ENCODE measurements at regions not wholly inside any gene's neighbourhood (a gene's known extent, or its start where the extent isn't known, plus 50 kb on each side); places are given as distances from the start of the nearest gene placed in this dataset.

DNA sequence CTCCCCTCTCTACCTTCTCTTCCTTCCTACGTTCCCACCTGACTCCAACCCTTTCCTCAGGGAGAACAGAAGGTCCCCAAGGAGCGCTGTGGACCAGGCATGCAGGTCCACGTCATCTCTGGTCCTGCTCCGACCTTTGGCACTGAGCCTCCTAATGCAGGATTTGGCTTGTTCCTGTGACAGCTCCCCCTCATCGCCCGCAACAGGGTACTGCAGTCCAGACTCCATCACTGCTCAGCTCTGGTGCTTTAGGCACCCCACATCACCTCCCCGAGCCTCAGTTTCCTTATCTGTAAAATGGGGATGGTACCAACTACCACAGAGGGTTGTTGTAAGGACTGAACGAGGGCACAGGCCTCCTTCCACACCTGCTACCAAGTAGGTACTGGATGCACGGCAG is 54.6 kb downstream of the FHIP2A start:
- no peak overlapping the region for H3K4me2 ChIP-seq (replicated peaks; ENCODE audit: low read depth, low read length, poor library complexity, severe bottlenecking)
- no peaks in the 10 kb centered on the region for H3K79me2 ChIP-seq (ENCODE audit: control insufficient read depth, insufficient read depth, low read length)
- ChIA-PET CTCF (interaction anchor here (1.4 to 3.0 kb wide), 3 partner anchors 12 to 322 kb away, joined by 3 to 16 read pairs (median 3); no protein-coding TSS in a partner anchor), POLR2A (no interaction called here)
- H3K9ac ChIP-seq (ENCODE audit: low read length) = no peak overlapping the region
- intact Hi-C loops (cut with micrococcal nuclease) = no loop called here
- no peak for DNase-seq
- Mint-ChIP-seq H3K4me3 (no peak overlapping the region), H3K27me3 (peaks cover 41% of the 10 kb centered on the region), H3K4me1 (peaks cover 8% of the 10 kb centered on the region), H3K27ac (no peak overlapping the region), H3K9me3 (ENCODE audit: insufficient read depth) (no peaks in the 10 kb centered on the region)
- H3K4me3 ChIP-seq (ENCODE audit: control extremely low read depth in 1 of 5, extremely low read depth in 1 of 5, insufficient read depth in 1 of 5, low read depth in 2 of 5, low read length in 4 of 5) = no peak overlapping the region
- TF ChIP-seq, protein P1, sequence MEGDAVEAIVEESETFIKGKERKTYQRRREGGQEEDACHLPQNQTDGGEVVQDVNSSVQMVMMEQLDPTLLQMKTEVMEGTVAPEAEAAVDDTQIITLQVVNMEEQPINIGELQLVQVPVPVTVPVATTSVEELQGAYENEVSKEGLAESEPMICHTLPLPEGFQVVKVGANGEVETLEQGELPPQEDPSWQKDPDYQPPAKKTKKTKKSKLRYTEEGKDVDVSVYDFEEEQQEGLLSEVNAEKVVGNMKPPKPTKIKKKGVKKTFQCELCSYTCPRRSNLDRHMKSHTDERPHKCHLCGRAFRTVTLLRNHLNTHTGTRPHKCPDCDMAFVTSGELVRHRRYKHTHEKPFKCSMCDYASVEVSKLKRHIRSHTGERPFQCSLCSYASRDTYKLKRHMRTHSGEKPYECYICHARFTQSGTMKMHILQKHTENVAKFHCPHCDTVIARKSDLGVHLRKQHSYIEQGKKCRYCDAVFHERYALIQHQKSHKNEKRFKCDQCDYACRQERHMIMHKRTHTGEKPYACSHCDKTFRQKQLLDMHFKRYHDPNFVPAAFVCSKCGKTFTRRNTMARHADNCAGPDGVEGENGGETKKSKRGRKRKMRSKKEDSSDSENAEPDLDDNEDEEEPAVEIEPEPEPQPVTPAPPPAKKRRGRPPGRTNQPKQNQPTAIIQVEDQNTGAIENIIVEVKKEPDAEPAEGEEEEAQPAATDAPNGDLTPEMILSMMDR (IDR thresholded peaks at IDR 0.05) = no peak
- no peak for TF ChIP-seq EZH2 (IDR thresholded peaks at IDR 0.05; ENCODE audit: borderline replicate concordance, insufficient read depth, low read depth, low read length, poor library complexity, severe bottlenecking)
- H3K4me1 ChIP-seq (ENCODE audit: control insufficient read depth in 2 of 2, insufficient read depth in 2 of 2, low read length in 2 of 2) = peaks cover 12% of the 10 kb centered on the region in 2 donors
- 99% methylated on average over 8 of the region's 9 CpGs for WGBS (ENCODE audit: insufficient coverage)
- H3K27ac ChIP-seq (ENCODE audit: low read length in 2 of 2) = no peak overlapping the region
- H3K27me3 ChIP-seq (replicated peaks in 1 of 4; ENCODE audit: control extremely low read depth in 1 of 4, control insufficient read depth in 3 of 4, insufficient read depth in 4 of 4, low read length in 3 of 4) = peaks cover 0 to 21% (median 2%) of the 10 kb centered on the region in 4 experiments
- H3K36me3 ChIP-seq (replicated peaks in 1 of 2; ENCODE audit: control extremely low read depth in 1 of 2, control insufficient read depth in 1 of 2, extremely low read depth in 1 of 2, insufficient read depth in 2 of 2, low read length in 1 of 2) = no peaks in the 10 kb centered on the region
- H3K9me3 ChIP-seq (ENCODE audit: control extremely low read depth in 1 of 3, control insufficient read depth in 2 of 3, insufficient read depth in 1 of 3, low read length in 2 of 3) = no peaks in the 10 kb centered on the region
- ATAC-seq (ENCODE audit: low read depth) = no peak
- H4K20me1 ChIP-seq (ENCODE audit: control insufficient read depth, insufficient read depth, low read length, poor library complexity, severe bottlenecking) = no peaks in the 10 kb centered on the region
- no peak overlapping the region for H2AFZ ChIP-seq (ENCODE audit: insufficient read depth, low read depth, low read length, poor library complexity, severe bottlenecking)

DNA sequence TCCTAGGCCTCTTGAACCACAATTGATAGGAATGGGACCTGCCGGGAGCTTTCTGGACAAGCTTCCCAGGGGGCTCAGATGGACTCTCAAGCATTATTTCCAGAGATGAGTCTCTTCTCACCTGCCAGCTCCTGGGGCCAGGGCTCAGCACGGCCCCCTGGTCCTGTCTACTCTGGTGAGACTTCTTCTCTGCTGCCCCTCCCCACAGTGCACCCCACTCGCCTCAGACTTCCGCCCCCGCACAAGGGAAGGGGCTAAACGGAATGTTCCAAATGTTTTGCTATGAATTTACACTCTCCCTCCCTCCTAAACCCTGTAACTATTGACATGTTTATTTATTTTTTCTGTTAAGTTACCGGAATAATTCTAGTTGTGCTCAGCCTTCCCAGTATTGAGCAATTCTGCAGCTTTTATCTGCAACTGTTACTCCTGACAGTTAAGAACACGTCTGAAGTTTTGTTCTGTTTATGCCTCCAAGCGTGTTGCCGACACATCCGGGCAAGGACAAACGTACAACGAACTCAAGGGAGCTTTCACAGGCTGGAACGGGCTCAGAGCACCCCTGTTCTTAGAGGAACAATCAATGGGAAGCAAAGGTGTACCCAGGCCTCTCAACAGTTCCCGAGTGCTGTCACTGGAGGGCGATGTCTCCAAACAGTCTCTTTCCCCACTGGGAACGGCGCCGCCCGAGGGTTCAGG is 55.2 kb downstream of the FHIP2A start:
- 27% methylated on average over 15 of the region's 20 CpGs for WGBS (ENCODE audit: insufficient coverage)
- no peak overlapping the region for H3K27ac Mint-ChIP-seq
- peaks cover 8% of the 10 kb centered on the region for H3K4me1 Mint-ChIP-seq

More for the DNA sequence above, 55.2 kb downstream of the FHIP2A start:
- ChIA-PET CTCF (interaction anchor here (1.4 to 3.0 kb wide), 3 partner anchors 12 to 322 kb away, joined by 3 to 16 read pairs (median 3); no protein-coding TSS in a partner anchor), POLR2A (no interaction called here)
- Mint-ChIP-seq H3K4me3 (no peak overlapping the region), H3K9me3 (ENCODE audit: insufficient read depth) (no peaks in the 10 kb centered on the region), H3K27me3 (peaks cover 41% of the 10 kb centered on the region)
- peaks cover 12% of the 10 kb centered on the region in 2 donors for H3K4me1 ChIP-seq (ENCODE audit: control insufficient read depth in 2 of 2, insufficient read depth in 2 of 2, low read length in 2 of 2)
- H3K9ac ChIP-seq (ENCODE audit: low read length) = no peak overlapping the region
- TF ChIP-seq EZH2 (IDR thresholded peaks at IDR 0.05; ENCODE audit: borderline replicate concordance, insufficient read depth, low read depth, low read length, poor library complexity, severe bottlenecking) = no peak
- TF ChIP-seq, protein P1 (IDR thresholded peaks at IDR 0.05) = peak; percentile 46
- H3K4me2 ChIP-seq (replicated peaks; ENCODE audit: low read depth, low read length, poor library complexity, severe bottlenecking) = no peak overlapping the region
- no peak overlapping the region for H3K4me3 ChIP-seq (ENCODE audit: control extremely low read depth in 1 of 5, extremely low read depth in 1 of 5, insufficient read depth in 1 of 5, low read depth in 2 of 5, low read length in 4 of 5)
- no peaks in the 10 kb centered on the region for H4K20me1 ChIP-seq (ENCODE audit: control insufficient read depth, insufficient read depth, low read length, poor library complexity, severe bottlenecking)
- DNase-seq = peak; percentile 29
- H3K9me3 ChIP-seq (ENCODE audit: control extremely low read depth in 1 of 3, control insufficient read depth in 2 of 3, insufficient read depth in 1 of 3, low read length in 2 of 3) = no peaks in the 10 kb centered on the region
- intact Hi-C loops (cut with micrococcal nuclease) = loop anchor here (1.0 kb wide), 1 partner anchor 254 kb away; no protein-coding TSS in a partner anchor
- H3K27ac ChIP-seq (ENCODE audit: low read length in 2 of 2) = no peak overlapping the region
- H3K27me3 ChIP-seq (replicated peaks in 1 of 4; ENCODE audit: control extremely low read depth in 1 of 4, control insufficient read depth in 3 of 4, insufficient read depth in 4 of 4, low read length in 3 of 4) = peaks cover 0 to 21% (median 2%) of the 10 kb centered on the region in 4 experiments
- no peaks in the 10 kb centered on the region for H3K79me2 ChIP-seq (ENCODE audit: control insufficient read depth, insufficient read depth, low read length)
- H2AFZ ChIP-seq (ENCODE audit: insufficient read depth, low read depth, low read length, poor library complexity, severe bottlenecking) = no peak overlapping the region
- H3K36me3 ChIP-seq (replicated peaks in 1 of 2; ENCODE audit: control extremely low read depth in 1 of 2, control insufficient read depth in 1 of 2, extremely low read depth in 1 of 2, insufficient read depth in 2 of 2, low read length in 1 of 2) = no peaks in the 10 kb centered on the region
- peak; percentile 33 for ATAC-seq (ENCODE audit: low read depth)
